Aorta (tissue), 5 donors: ENCODE measurements at regions not wholly inside any gene's neighbourhood (a gene's known extent, or its start where the extent isn't known, plus 50 kb on each side); places are given as distances from the start of the nearest gene placed in this dataset.
"Not testable (repeated sequence)": the region's sequence is repeated elsewhere in the genome, so short reads cannot be mapped to it uniquely, and the experiment has no call there.

Experiments
- ATAC-seq: fragments of 200-7000 bp; cut with Tn5 transposase; one replicate; pipeline ENCODE4 v1.9.1; 2022; ENCODE audit warnings: moderate library complexity; ENCODE audit not compliant: low FRiP score
- DNase-seq, 2 donors: peaks; one replicate each; pipeline ENCODE4 v3.0.0-alpha.2; 2020
- H3K27ac ChIP-seq, 2 donors: one replicate each; pipeline ENCODE4 v1.5.1; 2013; ENCODE audit warnings: low read length in 2 of 2, mild to moderate bottlenecking in 2 of 2, moderate library complexity in 2 of 2, control low read depth in 1 of 2, inconsistent platforms in 1 of 2, low read depth in 1 of 2
- H3K27me3 ChIP-seq, 2 donors: one replicate each; pipeline ENCODE4 v1.6.1; 2013; ENCODE audit warnings: control low read depth in 1 of 2, low read length in 1 of 2, mild to moderate bottlenecking in 1 of 2, moderate library complexity in 1 of 2; ENCODE audit not compliant: insufficient read depth in 2 of 2, control insufficient read depth in 1 of 2
- H3K36me3 ChIP-seq, 2 donors: one replicate each; pipeline ENCODE4 v1.6.1; 2013; ENCODE audit warnings: control low read depth in 1 of 2, low read length in 1 of 2, mild to moderate bottlenecking in 1 of 2; ENCODE audit not compliant: insufficient read depth in 2 of 2, control insufficient read depth in 1 of 2
- H3K4me1 ChIP-seq, 2 donors: one replicate each; pipeline ENCODE4 v1.6.1; 2013; ENCODE audit warnings: low read length in 2 of 2, control low read depth in 1 of 2, mild to moderate bottlenecking in 1 of 2, moderate library complexity in 1 of 2; ENCODE audit not compliant: insufficient read depth in 2 of 2, control insufficient read depth in 1 of 2
- H3K4me3 ChIP-seq, 2 donors: one replicate each; pipeline ENCODE4 v1.5.1; 2013; ENCODE audit warnings: low read length in 2 of 2, control low read depth in 1 of 2, mild to moderate bottlenecking in 1 of 2
- H3K9me3 ChIP-seq: one replicate; pipeline ENCODE4 v1.6.1; 2013; ENCODE audit warnings: mild to moderate bottlenecking, low read length; ENCODE audit not compliant: control insufficient read depth
- WGBS, 2 donors: extraction: QIAGEN DNeasy Blood & Tissue Kit; methylation state at CpG; one replicate each; pipeline ENCODE4 v1.1.7; 2013; 5-methylcytosine and 5-hydroxymethylcytosine counted together
- intact Hi-C, 2 donors: fragments of 100-400 bp; cut with DNase I; formaldehyde crosslinking; loops; one replicate each; pipeline versions ENCODE4 v1.14.2 to v1.15.0; 2022
- donor health status: healthy with polysubstance abuse.
- donor health status: Bipolar disorder and iron deficiency.
- donor health status: DM: no; HTN: no; CAD: no.
- donor health status: DM: no; HTN: no; CAD: no.
- donor health status: DM: yes; HTN: yes; CAD: no.

DNA sequence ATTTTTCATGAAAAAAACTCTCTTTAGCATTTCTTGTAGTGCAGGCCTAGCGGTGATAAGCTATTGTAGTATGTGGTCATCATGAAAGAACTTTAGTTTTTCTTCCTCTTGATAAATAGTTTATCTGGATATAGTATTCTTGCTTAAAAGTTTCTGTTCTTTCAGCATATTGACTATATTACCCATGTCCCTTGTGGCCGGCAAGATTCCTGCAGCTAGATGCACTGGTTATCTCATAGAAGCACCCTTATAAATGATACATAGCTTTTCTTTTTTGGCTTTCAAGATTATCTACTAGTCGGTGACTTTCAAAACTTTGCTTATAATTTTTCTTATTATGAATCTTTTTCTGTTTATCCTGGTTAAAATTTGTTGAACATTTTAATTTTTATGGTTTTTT is 234.8 kb downstream of the ALG10 start:
- DNase-seq, result no peak
- intact Hi-C loops, result no loop called here
- no peak overlapping the region for H3K4me3 ChIP-seq
- H3K27ac ChIP-seq, result no peak overlapping the region
- ATAC-seq, result no peak
- no peaks in the 10 kb centered on the region for H3K27me3 ChIP-seq
- 81 to 85% methylated on average over 3 of the region's 3 CpGs for WGBS, 2 donors
- H3K36me3 ChIP-seq, result no peaks in the 10 kb centered on the region
- H3K9me3 ChIP-seq, result peaks cover 3% of the 10 kb centered on the region
- H3K4me1 ChIP-seq, result no peaks in the 10 kb centered on the region

DNA sequence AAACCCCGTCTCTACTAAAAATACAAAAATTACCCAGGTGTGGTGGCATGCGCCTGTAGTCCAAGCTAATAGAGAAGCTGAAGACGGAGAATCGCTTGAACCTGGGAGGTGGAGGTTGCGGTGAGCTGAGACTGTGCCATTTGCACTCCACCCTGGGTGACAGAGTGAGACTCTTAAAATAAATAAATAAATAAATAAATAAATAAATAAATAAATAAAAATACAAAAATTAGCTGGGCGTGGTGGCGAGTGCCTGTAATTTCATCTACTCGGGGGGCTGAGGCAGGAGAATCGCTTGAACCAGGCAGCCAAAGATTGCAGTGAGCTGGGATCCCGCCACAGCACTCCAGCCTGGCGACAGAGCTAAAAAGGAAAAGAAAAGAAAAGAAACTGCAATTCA is 239.8 kb downstream of the ALG10 start:
- H3K36me3 ChIP-seq, intact Hi-C loops, ATAC-seq, DNase-seq, H3K4me1 ChIP-seq, H3K27me3 ChIP-seq, H3K9me3 ChIP-seq, H3K27ac ChIP-seq, H3K4me3 ChIP-seq: not testable (repeated sequence)
- 88 to 89% methylated on average over 11 of the region's 11 CpGs for WGBS, 2 donors

DNA sequence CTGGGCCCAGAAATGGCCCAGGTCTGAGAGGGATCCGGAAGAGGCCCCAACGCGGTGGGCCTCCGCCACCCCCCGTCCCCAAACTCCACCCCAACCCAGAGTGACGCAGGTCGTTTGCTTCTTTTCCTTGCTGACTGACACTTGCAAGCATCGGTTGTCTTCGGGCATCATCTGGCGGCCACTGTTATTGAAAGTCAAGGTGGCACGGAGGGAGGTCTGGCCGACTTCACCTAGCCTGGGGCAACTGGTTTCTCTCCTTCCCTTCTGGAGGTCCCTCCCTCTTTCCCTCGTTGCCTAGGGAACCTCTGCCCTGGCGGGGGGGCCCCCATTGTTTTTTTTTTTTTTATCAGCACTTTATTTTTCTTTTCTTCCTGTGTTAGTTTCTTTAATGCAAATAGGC is 241.8 kb downstream of the ALG10 start:
- peaks cover 1% of the 10 kb centered on the region for H3K9me3 ChIP-seq
- no peak overlapping the region for H3K4me3 ChIP-seq
- no peaks in the 10 kb centered on the region for H3K36me3 ChIP-seq
- H3K4me1 ChIP-seq, result no peaks in the 10 kb centered on the region
- WGBS, 2 donors, result 74 to 77% methylated on average over 14 of the region's 14 CpGs
- intact Hi-C loops, result no loop called here
- DNase-seq, result no peak
- ATAC-seq, result no peak
- H3K27me3 ChIP-seq, result no peaks in the 10 kb centered on the region
- H3K27ac ChIP-seq, result no peak overlapping the region

DNA sequence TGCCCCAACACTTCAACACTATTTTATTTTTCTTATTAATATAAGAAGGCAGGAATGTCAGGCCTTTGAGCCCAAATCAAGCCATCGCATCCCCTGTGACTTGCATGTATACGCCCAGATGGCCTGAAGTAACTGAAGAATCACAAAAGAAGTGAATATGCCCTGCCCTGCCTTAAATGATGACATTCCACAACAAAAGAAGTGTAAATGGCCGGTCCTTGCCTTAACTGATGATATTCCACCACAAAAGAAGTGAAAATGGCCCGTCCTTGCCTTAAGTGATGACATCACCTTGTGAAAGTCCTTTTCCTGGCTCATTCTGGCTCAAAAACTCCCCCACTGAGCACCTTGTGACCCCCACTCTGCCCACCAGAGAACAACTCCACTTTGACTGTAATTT is 251.4 kb downstream of the ALG10 start:
- WGBS, 2 donors, result 63 to 71% methylated on average over 4 of the region's 4 CpGs
- DNase-seq, ATAC-seq, intact Hi-C loops, H3K36me3 ChIP-seq, H3K27me3 ChIP-seq, H3K27ac ChIP-seq, H3K9me3 ChIP-seq, H3K4me1 ChIP-seq, H3K4me3 ChIP-seq: not testable (repeated sequence)

DNA sequence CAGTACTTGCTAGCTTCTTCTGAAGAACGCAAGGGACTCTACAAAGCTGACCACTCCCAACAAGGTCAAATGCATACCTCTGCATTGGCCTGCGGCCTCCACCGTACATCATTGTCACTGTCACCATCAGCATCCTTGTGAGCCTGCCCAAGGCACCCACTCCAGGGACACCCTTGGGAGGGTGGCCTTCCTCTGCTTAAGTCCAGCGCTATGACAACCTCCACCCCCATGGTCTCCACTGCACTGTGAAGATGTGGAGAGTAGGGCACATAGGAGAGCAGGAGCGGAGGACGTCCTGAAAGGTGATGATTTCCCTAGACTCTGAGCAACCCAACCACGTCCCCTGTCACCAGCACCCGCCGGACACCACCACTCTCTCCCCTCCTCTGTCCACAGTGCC is 252.8 kb downstream of the ALG10 start:
- no peaks in the 10 kb centered on the region for H3K4me1 ChIP-seq
- intact Hi-C loops, result no loop called here
- no peaks in the 10 kb centered on the region for H3K27me3 ChIP-seq
- WGBS, 2 donors, result 88 to 89% methylated on average over 9 of the region's 9 CpGs
- no peak overlapping the region for H3K4me3 ChIP-seq
- no peak overlapping the region for H3K27ac ChIP-seq
- H3K9me3 ChIP-seq, result peaks cover 1% of the 10 kb centered on the region
- H3K36me3 ChIP-seq, result no peaks in the 10 kb centered on the region
- no peak for DNase-seq
- peak; percentile 56 for ATAC-seq

DNA sequence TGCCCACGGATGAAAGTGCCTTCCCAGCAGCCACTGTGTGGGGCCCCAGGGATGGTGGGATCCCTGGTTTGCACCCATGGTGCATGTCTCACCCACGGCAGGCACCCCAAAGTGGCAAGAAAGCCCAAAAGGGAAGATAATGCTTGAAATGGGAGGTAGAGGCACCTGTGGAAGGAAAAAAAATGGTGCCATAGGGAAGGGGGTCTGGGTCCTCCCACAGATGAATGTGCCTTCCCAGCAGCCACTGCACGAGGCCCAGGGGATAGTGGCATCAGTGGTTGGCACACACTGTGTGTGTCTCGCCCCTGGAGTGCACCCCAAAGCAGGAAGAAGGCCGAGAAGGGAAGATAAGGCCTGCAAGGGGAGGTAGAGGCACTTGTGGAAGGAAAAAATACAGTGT is 264.2 kb downstream of the ALG10 start:
- Histone ChIP-seq H3K4me1 (no peaks in the 10 kb centered on the region), H3K36me3 (no peaks in the 10 kb centered on the region), H3K27ac (no peak overlapping the region), H3K4me3 (no peak overlapping the region), H3K9me3 (no peaks in the 10 kb centered on the region), H3K27me3 (no peaks in the 10 kb centered on the region)
- peak in 1 of 2 donors; percentile 12 for DNase-seq
- intact Hi-C loops, result no loop called here
- no peak for ATAC-seq
- 53 to 57% methylated on average over 5 of the region's 5 CpGs for WGBS, 2 donors

DNA sequence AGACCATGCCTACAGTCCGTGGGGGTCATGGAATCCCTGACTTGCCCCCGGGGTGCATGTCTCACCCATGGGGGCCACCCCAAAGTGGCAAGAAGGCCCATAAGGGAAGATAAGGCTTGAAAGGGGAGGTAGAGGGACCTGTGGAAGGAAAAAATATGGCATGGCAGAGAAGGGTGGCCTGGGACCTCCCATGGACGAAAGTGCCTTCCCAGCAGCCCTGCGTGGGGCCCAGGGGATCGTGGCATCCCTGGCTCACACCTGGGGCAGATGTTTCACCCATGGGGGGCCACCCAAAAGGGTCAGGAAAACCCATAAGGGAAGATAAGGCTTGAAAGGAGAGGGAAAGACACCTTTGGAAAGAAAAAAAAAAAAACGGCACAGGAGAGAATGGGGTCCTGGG is 264.6 kb downstream of the ALG10 start:
- H3K36me3 ChIP-seq, result no peaks in the 10 kb centered on the region
- H3K4me3 ChIP-seq, result no peak overlapping the region
- no peaks in the 10 kb centered on the region for H3K9me3 ChIP-seq
- intact Hi-C loops, result no loop called here
- H3K27me3 ChIP-seq, result no peaks in the 10 kb centered on the region
- H3K4me1 ChIP-seq, result no peaks in the 10 kb centered on the region
- no peak overlapping the region for H3K27ac ChIP-seq
- WGBS, 2 donors, result 71 to 79% methylated on average over 6 of the region's 6 CpGs
- no peak for ATAC-seq
- no peak for DNase-seq

DNA sequence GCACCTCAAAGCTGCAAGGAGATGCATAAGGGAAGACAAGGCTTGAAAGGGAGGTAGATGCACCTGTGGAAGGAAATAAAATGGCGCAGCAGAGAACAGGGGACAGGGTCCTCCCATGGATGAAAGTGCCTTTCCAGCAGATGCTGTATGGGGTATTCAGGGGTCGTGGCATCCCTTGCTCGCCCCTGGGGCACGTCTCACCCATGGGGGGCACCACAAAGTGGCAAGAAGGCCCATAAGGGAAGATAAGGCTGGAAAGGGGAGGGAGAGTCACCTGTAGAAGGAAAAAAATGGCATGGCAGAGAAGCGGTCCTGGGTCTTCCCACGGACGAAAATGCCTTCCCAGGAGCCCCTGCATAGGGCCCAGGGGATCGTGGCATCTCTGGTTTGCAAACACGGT is 265.1 kb downstream of the ALG10 start:
- Histone ChIP-seq H3K9me3 (no peaks in the 10 kb centered on the region), H3K4me3 (no peak overlapping the region), H3K4me1 (no peaks in the 10 kb centered on the region), H3K27me3 (no peaks in the 10 kb centered on the region), H3K27ac (no peak overlapping the region), H3K36me3 (no peaks in the 10 kb centered on the region)
- DNase-seq, result peak; percentile 6 to 55
- WGBS, 2 donors, result 60 to 62% methylated on average over 9 of the region's 9 CpGs
- intact Hi-C loops, result no loop called here
- no peak for ATAC-seq

DNA sequence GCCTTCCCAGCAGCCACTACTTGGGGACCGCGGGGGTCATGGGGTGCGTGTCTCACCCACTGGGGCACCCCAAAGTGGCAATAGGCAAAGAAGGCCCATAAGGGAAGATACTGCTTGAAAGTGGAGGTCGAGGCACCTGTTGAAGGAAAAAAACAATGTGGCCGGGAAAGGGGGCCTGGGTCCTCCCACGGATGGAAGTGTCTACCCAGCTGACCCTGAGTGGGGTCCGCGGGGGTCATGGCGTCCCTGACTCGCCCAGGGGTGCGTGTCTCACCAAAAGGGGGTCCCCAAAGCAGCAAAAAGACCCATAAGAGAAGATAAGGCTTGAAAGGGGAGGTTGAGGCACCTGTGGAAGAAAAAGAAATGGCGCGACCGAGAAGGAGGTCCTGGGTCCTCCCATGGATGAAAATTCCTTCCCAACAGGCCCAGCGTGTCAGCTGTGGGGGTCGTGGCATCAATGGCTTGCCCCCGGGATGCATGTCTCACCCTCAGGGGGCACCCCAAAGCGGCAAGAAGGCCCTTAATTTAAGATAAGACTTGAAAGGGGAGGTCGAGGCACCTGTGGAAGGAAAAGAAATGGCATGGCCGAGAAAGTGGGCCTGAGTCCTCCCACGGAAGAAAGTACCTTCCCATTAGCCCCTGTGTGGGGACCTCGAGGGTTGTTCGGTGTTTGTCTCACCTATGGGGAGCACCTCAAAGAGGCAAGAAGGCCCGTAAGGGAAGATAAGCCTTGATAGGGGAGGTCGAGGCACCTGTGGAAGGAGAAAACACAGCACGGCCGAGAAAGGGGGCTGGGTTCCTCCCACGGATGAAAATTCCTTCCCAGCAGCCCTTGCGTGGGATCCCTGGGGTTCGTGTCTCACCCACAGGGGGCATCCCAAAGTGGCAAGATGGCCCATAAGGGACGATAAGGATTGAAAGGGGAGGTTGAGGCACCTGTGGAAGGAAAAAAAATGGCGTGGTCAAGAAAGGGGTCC is 266.0 kb downstream of the ALG10 start:
- no peaks in the 10 kb centered on the region for H3K9me3 ChIP-seq
- ATAC-seq, result no peak

More for the DNA sequence above, 266.0 kb downstream of the ALG10 start:
- intact Hi-C loops, result no loop called here
- Histone ChIP-seq H3K27ac (no peak overlapping the region), H3K4me1 (no peaks in the 10 kb centered on the region), H3K27me3 (no peaks in the 10 kb centered on the region), H3K36me3 (no peaks in the 10 kb centered on the region), H3K4me3 (no peak overlapping the region)
- peak; percentile 18 to 52 for DNase-seq
- WGBS, 2 donors, result 74 to 76% methylated on average over 32 of the region's 32 CpGs
